HG02970 (cell line): ENCODE measurements at regions not wholly inside any gene's neighbourhood (a gene's known extent, or its start where the extent isn't known, plus 50 kb on each side); places are given as distances from the start of the nearest gene placed in this dataset.
"Not testable (repeated sequence)": the region's sequence is repeated elsewhere in the genome, so short reads cannot be mapped to it uniquely, and the experiment has no call there.

ENCODE experiments used
- ATAC-seq: cut with Tn5 transposase; IDR thresholded peaks from one replicate; pipeline ENCODE4 v1.9.1; 2021; ENCODE audit warnings: mild to moderate bottlenecking, moderate library complexity, moderate number of reproducible peaks; ENCODE audit not compliant: unreplicated experiment, low FRiP score

- ATAC-seq, result no peak
These were observed 191.5 kb downstream of the ZNF608 start for GRCh38 chr5:124554746-124555578.

- ATAC-seq, result no peak
These were observed 192.5 kb downstream of the ZNF608 start for GRCh38 chr5:124553911-124554310.

- ATAC-seq, result no peak
These were observed 193.9 kb downstream of the ZNF608 start for GRCh38 chr5:124552526-124552925.

GRCh38 chr5:124551939-124552279, 194.5 kb downstream of the ZNF608 start:
- no peak for ATAC-seq

GRCh38 chr5:124550731-124551130, 195.7 kb downstream of the ZNF608 start:
- ATAC-seq, result no peak

GRCh38 chr5:124549891-124550436, 196.5 kb downstream of the ZNF608 start:
- ATAC-seq, result no peak

GRCh38 chr5:124546643-124547042, 199.8 kb downstream of the ZNF608 start:
- no peak for ATAC-seq

- ATAC-seq, result peak; percentile 87
These were observed 201.9 kb downstream of the ZNF608 start for GRCh38 chr5:124544366-124545055.

GRCh38 chr5:124538931-124539330, 207.5 kb downstream of the ZNF608 start:
- ATAC-seq, result no peak

GRCh38 chr5:124538191-124538590, 208.2 kb downstream of the ZNF608 start:
- ATAC-seq, result no peak

- ATAC-seq, result no peak
These were observed 208.9 kb downstream of the ZNF608 start for GRCh38 chr5:124537522-124537921.

- ATAC-seq, result no peak
These were observed 209.3 kb downstream of the ZNF608 start for GRCh38 chr5:124537107-124537506.

- no peak for ATAC-seq
These were observed 210.1 kb downstream of the ZNF608 start for GRCh38 chr5:124536333-124536732.

- no peak for ATAC-seq
These were observed 215.5 kb downstream of the ZNF608 start for GRCh38 chr5:124530916-124531315.

GRCh38 chr5:124528838-124529237, 217.6 kb downstream of the ZNF608 start:
- ATAC-seq, result no peak

- ATAC-seq, result no peak
These were observed 219.0 kb downstream of the ZNF608 start for GRCh38 chr5:124527220-124527991.

- not testable (repeated sequence) for ATAC-seq
These were observed 220.4 kb downstream of the ZNF608 start for GRCh38 chr5:124526079-124526478.

- ATAC-seq, result peak; percentile 84
These were observed 221.7 kb downstream of the ZNF608 start for GRCh38 chr5:124524552-124525232.

GRCh38 chr5:124523897-124524296, 222.5 kb downstream of the ZNF608 start:
- no peak for ATAC-seq

GRCh38 chr5:124522992-124523391, 223.4 kb downstream of the ZNF608 start:
- ATAC-seq, result no peak
